WTC11 (cell line): ENCODE measurements at regions not wholly inside any gene's neighbourhood (a gene's known extent, or its start where the extent isn't known, plus 50 kb on each side); places are given as distances from the start of the nearest gene placed in this dataset.
A peak's percentile ranks its signal among the peaks of the same experiment; 100 is the strongest.

Experiments used
- ATAC-seq: fragments of 200-7000 bp; cut with Tn5 transposase; 2 replicates; pipeline ENCODE4 v1.10.0; 2021; ENCODE audit warnings: mild to moderate bottlenecking, moderate library complexity
- CTCF ChIA-PET: fragments of 300-600 bp; sonication (Branson Sonifier 250); formaldehyde crosslinking; loops from one replicate; lab custom pipeline; 2021; ENCODE audit warnings: antibody characterized with exemption; lab: Charles Lee
- POLR2A ChIA-PET: fragments of 350-600 bp; sonication (Branson Sonifier 250); formaldehyde crosslinking; loops from one replicate; lab custom pipeline; 2021; ENCODE audit warnings: antibody characterized with exemption; lab: Charles Lee
- DNase-seq: peaks from one replicate; pipeline ENCODE4 v3.0.0; 2021; ENCODE audit warnings: low spot score
- H3K27ac Mint-ChIP-seq: 2 replicates; pipeline ENCODE4 v1.8.0; 2021; ENCODE audit warnings: mixed read lengths
- H3K27me3 Mint-ChIP-seq: 2 replicates; pipeline ENCODE4 v1.8.0; 2021; ENCODE audit warnings: low read depth, mild to moderate bottlenecking, moderate library complexity, mixed read lengths
- H3K36me3 Mint-ChIP-seq: 2 replicates; pipeline ENCODE4 v1.8.0; 2021; ENCODE audit warnings: mixed read lengths
- H3K4me1 Mint-ChIP-seq: 2 replicates; pipeline ENCODE4 v1.8.0; 2022; ENCODE audit warnings: mixed read lengths
- H3K4me3 Mint-ChIP-seq: 2 replicates; pipeline ENCODE4 v1.8.0; 2021; ENCODE audit warnings: mild to moderate bottlenecking, moderate library complexity, mixed read lengths
- H3K9me3 Mint-ChIP-seq: 2 replicates; pipeline ENCODE4 v1.8.0; 2021; ENCODE audit warnings: mixed read lengths
- CREM ChIP-seq: sonication (generic); formaldehyde crosslinking; IDR thresholded peaks from 2 replicates; pipeline ENCODE4 v1.8.1; 2022; ENCODE audit warnings: mild to moderate bottlenecking, missing genetic modification reagents, moderate library complexity
- EMX1 ChIP-seq: fragments of 250-450 bp; sonication (Bioruptor Pico); IDR thresholded peaks from 2 replicates; pipeline ENCODE4 v1.8.0; 2021; ENCODE audit warnings: mild to moderate bottlenecking
- ETV6 ChIP-seq: sonication (generic); formaldehyde crosslinking; IDR thresholded peaks from 2 replicates; pipeline ENCODE4 v1.8.1; 2022; ENCODE audit warnings: mild to moderate bottlenecking, missing genetic modification reagents
- IRF2 ChIP-seq: sonication (generic); formaldehyde crosslinking; IDR thresholded peaks from 2 replicates; pipeline ENCODE4 v1.8.0; 2022; ENCODE audit warnings: low read depth, missing genetic modification reagents, borderline replicate concordance
- MYBL2 ChIP-seq: sonication (generic); formaldehyde crosslinking; IDR thresholded peaks from 2 replicates; pipeline ENCODE4 v1.8.1; 2023; ENCODE audit warnings: mild to moderate bottlenecking, moderate library complexity, missing genetic modification reagents
- NR1H2 ChIP-seq: sonication (generic); formaldehyde crosslinking; IDR thresholded peaks from 2 replicates; pipeline ENCODE4 v1.9.0; 2021; ENCODE audit warnings: mild to moderate bottlenecking, moderate library complexity, missing genetic modification reagents
- NR2C2 ChIP-seq: sonication (generic); formaldehyde crosslinking; IDR thresholded peaks from 2 replicates; pipeline ENCODE4 v1.8.0; 2022; ENCODE audit warnings: mild to moderate bottlenecking, missing genetic modification reagents
- NR3C1 ChIP-seq: sonication (generic); formaldehyde crosslinking; conservative IDR thresholded peaks from 2 replicates; pipeline ENCODE4 v1.8.1; 2023; ENCODE audit warnings: low read depth, mild to moderate bottlenecking, missing genetic modification reagents
- RELA ChIP-seq: sonication (generic); formaldehyde crosslinking; IDR thresholded peaks from 2 replicates; pipeline ENCODE4 v1.8.1; 2022; ENCODE audit warnings: missing genetic modification reagents, mild to moderate bottlenecking, borderline replicate concordance
- SOX15 ChIP-seq: fragments of 250-450 bp; sonication (Bioruptor Pico); IDR thresholded peaks from 2 replicates; pipeline ENCODE4 v1.9.0; 2021; ENCODE audit warnings: mild to moderate bottlenecking
- TP53 ChIP-seq: sonication (generic); formaldehyde crosslinking; IDR thresholded peaks from 2 replicates; pipeline ENCODE4 v1.8.1; 2023; ENCODE audit warnings: mild to moderate bottlenecking, missing genetic modification reagents
- ZNF219 ChIP-seq: sonication (generic); formaldehyde crosslinking; IDR thresholded peaks from 2 replicates; pipeline ENCODE4 v1.8.0; 2023; ENCODE audit warnings: missing genetic modification reagents, mild to moderate bottlenecking, borderline replicate concordance
- TF ChIP-seq, protein P1 (sequence below): sonication (generic); formaldehyde crosslinking; IDR thresholded peaks from 2 replicates; pipeline ENCODE4 v1.8.1; 2023; ENCODE audit warnings: mild to moderate bottlenecking, missing genetic modification reagents, moderate library complexity
- TF ChIP-seq, protein P2 (sequence below): fragments of 250-450 bp; sonication (Bioruptor Pico); IDR thresholded peaks from 2 replicates; pipeline ENCODE4 v1.8.0; 2021; ENCODE audit warnings: mild to moderate bottlenecking
- TF ChIP-seq, protein P3 (sequence below): sonication (generic); formaldehyde crosslinking; IDR thresholded peaks from 2 replicates; pipeline ENCODE4 v1.8.1; 2022; ENCODE audit warnings: low read depth, missing genetic modification reagents, borderline replicate concordance
- TF ChIP-seq, protein P4 (sequence below): sonication (generic); formaldehyde crosslinking; IDR thresholded peaks from 2 replicates; pipeline ENCODE4 v1.8.0; 2022; ENCODE audit warnings: mild to moderate bottlenecking, missing genetic modification reagents
- TF ChIP-seq, protein P5 (sequence below): sonication (generic); formaldehyde crosslinking; IDR thresholded peaks from 2 replicates; pipeline ENCODE4 v1.8.1; 2022; ENCODE audit warnings: mild to moderate bottlenecking, missing genetic modification reagents, moderate library complexity, borderline replicate concordance
- TF ChIP-seq, protein P6 (sequence below): sonication (generic); formaldehyde crosslinking; IDR thresholded peaks from 2 replicates; pipeline ENCODE4 v1.8.0; 2022; ENCODE audit warnings: mild to moderate bottlenecking, missing genetic modification reagents
- TF ChIP-seq, protein P7 (sequence below): fragments of 250-450 bp; sonication (Bioruptor Pico); IDR thresholded peaks from 2 replicates; pipeline ENCODE4 v2.1.2; 2022; ENCODE audit warnings: mild to moderate bottlenecking, moderate library complexity
- TF ChIP-seq, protein P8 (sequence below): fragments of 250-450 bp; sonication (Bioruptor Pico); IDR thresholded peaks from 2 replicates; pipeline ENCODE4 v1.9.0; 2021; ENCODE audit warnings: mild to moderate bottlenecking

DNA sequence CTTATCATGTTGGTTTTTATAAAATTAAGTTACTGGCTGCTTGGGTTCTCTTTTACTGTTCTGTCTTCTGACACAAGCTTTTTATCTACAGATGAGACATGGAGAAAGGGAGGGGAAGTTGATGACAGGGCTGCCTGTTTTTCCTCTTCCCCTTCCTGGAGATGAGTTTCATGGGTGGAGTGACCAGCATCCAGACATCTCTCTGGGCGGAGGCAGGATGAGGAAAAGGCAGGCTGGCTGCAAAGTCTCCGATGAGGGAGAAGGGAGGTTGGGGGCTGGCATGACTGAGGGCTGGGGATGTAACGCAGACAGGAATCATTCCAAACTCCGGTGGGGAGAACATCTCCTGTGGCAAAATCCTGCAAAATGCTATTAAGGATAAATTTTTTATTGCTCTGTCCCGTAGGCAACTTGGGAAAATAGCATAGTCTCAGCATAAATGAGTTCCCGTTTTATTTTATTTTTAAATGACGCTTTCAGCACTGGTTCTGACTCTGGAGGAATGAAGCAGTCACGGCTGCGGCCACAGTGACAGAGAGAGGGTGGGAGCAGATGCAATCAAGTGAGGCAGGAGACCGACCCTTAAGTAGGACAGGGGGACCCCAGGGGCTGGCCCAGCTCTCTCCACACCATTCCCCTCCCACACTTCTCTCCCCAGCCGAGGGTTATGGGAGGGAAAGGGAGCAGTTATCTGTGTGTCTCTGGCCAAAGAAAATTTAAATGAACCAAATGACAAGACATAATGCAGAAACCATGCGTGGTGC, 108.8 kb upstream of the PMEPA1 start (continued):
- TF ChIP-seq, protein P1, sequence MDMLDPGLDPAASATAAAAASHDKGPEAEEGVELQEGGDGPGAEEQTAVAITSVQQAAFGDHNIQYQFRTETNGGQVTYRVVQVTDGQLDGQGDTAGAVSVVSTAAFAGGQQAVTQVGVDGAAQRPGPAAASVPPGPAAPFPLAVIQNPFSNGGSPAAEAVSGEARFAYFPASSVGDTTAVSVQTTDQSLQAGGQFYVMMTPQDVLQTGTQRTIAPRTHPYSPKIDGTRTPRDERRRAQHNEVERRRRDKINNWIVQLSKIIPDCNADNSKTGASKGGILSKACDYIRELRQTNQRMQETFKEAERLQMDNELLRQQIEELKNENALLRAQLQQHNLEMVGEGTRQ (CRISPR knock-in tag) = no peak
- TF ChIP-seq IRF2 (CRISPR knock-in tag) = no peak
- TF ChIP-seq, all 79 proteins: peak for 0

DNA sequence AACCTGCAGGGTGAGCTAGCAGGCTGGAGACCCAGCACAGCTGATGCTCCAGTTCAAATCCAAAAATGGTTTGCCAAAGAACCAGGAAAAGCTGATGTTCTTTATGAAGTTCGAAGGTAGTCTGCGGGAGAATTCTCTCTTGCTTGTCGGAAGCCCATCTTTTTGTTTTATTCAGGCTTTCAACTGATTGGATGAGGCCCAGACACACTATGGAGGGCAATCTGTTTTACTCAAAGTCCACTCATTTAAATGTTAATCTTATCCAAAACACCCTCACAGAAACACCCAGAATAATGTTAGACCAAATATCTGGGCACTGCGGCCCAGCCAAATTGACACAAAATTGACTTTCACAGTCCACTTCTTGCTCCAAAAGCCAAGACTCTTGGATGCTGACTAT, 105.6 kb upstream of the PMEPA1 start:
- H3K4me3 Mint-ChIP-seq = no peak overlapping the region

DNA sequence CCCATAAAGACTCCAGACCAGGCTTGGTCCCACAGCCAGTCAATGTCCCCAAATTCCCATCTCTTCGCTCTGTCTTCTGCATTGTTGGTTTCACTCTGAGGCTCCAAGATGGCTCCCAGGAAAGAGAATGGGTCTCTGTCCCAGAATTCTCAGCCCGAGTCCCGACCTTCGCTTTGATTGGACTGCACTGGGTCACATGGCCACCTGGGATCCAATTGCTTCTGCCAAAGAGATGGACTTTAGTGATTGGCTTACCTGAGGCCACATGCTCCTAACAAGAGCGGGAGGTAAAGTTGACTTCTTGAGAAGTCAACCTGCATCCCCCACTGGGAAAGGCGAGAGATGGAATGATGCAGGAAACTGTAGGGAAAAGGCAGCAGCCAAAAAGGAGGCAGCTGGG, 104.7 kb upstream of the PMEPA1 start:
- H3K27me3 Mint-ChIP-seq = peaks cover 2% of the 10 kb centered on the region; the same call in 1 of the 2 replicates
- ChIA-PET CTCF (no interaction called here), POLR2A (no interaction called here)
- H3K4me1 Mint-ChIP-seq = peaks cover 13% of the 10 kb centered on the region
- peaks cover 5% of the 10 kb centered on the region for H3K9me3 Mint-ChIP-seq
- no peaks in the 10 kb centered on the region for H3K36me3 Mint-ChIP-seq
- H3K4me3 Mint-ChIP-seq = no peak overlapping the region
- no peak for TF ChIP-seq NR1H2
- TF ChIP-seq, protein P2, sequence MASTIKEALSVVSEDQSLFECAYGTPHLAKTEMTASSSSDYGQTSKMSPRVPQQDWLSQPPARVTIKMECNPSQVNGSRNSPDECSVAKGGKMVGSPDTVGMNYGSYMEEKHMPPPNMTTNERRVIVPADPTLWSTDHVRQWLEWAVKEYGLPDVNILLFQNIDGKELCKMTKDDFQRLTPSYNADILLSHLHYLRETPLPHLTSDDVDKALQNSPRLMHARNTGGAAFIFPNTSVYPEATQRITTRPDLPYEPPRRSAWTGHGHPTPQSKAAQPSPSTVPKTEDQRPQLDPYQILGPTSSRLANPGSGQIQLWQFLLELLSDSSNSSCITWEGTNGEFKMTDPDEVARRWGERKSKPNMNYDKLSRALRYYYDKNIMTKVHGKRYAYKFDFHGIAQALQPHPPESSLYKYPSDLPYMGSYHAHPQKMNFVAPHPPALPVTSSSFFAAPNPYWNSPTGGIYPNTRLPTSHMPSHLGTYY = no peak
- TF ChIP-seq, protein P1 (CRISPR knock-in tag) = peak; percentile 36
- ATAC-seq = no peak
- DNase-seq = no peak
- no peak overlapping the region for H3K27ac Mint-ChIP-seq

More for the DNA sequence above, 105.6 kb upstream of the PMEPA1 start:
- Mint-ChIP-seq H3K36me3 (no peaks in the 10 kb centered on the region), H3K9me3 (peaks cover 5% of the 10 kb centered on the region), H3K4me1 (peaks cover 13% of the 10 kb centered on the region), H3K27ac (no peak overlapping the region), H3K27me3 (peaks cover 2% of the 10 kb centered on the region; the same call in 1 of the 2 replicates)
- DNase-seq (no peak), ATAC-seq (no peak)
- TF ChIP-seq, protein P3, sequence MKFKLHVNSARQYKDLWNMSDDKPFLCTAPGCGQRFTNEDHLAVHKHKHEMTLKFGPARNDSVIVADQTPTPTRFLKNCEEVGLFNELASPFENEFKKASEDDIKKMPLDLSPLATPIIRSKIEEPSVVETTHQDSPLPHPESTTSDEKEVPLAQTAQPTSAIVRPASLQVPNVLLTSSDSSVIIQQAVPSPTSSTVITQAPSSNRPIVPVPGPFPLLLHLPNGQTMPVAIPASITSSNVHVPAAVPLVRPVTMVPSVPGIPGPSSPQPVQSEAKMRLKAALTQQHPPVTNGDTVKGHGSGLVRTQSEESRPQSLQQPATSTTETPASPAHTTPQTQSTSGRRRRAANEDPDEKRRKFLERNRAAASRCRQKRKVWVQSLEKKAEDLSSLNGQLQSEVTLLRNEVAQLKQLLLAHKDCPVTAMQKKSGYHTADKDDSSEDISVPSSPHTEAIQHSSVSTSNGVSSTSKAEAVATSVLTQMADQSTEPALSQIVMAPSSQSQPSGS (CRISPR knock-in tag) = no peak
- TF ChIP-seq NR1H2 = no peak
- TF ChIP-seq, protein P4, sequence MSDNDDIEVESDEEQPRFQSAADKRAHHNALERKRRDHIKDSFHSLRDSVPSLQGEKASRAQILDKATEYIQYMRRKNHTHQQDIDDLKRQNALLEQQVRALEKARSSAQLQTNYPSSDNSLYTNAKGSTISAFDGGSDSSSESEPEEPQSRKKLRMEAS (CRISPR knock-in tag) = no peak
- TF ChIP-seq EMX1 = no peak
- TF ChIP-seq, protein P5, sequence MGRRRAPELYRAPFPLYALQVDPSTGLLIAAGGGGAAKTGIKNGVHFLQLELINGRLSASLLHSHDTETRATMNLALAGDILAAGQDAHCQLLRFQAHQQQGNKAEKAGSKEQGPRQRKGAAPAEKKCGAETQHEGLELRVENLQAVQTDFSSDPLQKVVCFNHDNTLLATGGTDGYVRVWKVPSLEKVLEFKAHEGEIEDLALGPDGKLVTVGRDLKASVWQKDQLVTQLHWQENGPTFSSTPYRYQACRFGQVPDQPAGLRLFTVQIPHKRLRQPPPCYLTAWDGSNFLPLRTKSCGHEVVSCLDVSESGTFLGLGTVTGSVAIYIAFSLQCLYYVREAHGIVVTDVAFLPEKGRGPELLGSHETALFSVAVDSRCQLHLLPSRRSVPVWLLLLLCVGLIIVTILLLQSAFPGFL = no peak
- no peak for TF ChIP-seq TP53 (CRISPR knock-in tag)
- no peak for TF ChIP-seq IRF2 (CRISPR knock-in tag)
- TF ChIP-seq MYBL2 = no peak
- TF ChIP-seq, protein P6, sequence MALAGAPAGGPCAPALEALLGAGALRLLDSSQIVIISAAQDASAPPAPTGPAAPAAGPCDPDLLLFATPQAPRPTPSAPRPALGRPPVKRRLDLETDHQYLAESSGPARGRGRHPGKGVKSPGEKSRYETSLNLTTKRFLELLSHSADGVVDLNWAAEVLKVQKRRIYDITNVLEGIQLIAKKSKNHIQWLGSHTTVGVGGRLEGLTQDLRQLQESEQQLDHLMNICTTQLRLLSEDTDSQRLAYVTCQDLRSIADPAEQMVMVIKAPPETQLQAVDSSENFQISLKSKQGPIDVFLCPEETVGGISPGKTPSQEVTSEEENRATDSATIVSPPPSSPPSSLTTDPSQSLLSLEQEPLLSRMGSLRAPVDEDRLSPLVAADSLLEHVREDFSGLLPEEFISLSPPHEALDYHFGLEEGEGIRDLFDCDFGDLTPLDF (CRISPR knock-in tag) = no peak
- TF ChIP-seq ZNF219 = no peak
- TF ChIP-seq, protein P7, sequence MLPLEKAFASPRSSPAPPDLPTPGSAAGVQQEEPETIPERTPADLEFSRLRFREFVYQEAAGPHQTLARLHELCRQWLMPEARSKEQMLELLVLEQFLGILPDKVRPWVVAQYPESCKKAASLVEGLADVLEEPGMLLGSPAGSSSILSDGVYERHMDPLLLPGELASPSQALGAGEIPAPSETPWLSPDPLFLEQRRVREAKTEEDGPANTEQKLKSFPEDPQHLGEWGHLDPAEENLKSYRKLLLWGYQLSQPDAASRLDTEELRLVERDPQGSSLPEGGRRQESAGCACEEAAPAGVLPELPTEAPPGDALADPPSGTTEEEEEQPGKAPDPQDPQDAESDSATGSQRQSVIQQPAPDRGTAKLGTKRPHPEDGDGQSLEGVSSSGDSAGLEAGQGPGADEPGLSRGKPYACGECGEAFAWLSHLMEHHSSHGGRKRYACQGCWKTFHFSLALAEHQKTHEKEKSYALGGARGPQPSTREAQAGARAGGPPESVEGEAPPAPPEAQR = no peak
- TF ChIP-seq ETV6 (CRISPR knock-in tag) = no peak
- TF ChIP-seq, protein P8, sequence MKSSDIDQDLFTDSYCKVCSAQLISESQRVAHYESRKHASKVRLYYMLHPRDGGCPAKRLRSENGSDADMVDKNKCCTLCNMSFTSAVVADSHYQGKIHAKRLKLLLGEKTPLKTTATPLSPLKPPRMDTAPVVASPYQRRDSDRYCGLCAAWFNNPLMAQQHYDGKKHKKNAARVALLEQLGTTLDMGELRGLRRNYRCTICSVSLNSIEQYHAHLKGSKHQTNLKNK (CRISPR knock-in tag) = no peak
- no peak for TF ChIP-seq NR3C1 (CRISPR knock-in tag)
- TF ChIP-seq NR2C2 = no peak
- no peak for TF ChIP-seq CREM (CRISPR knock-in tag)
- TF ChIP-seq SOX15 (CRISPR knock-in tag) = no peak
- TF ChIP-seq RELA (CRISPR knock-in tag) = no peak
- ChIA-PET POLR2A (no interaction called here), CTCF (no interaction called here)
